Left colon (tissue), 2 donors: ENCODE measurements at regions not wholly inside any gene's neighbourhood (a gene's known extent, or its start where the extent isn't known, plus 50 kb on each side); places are given as distances from the start of the nearest gene placed in this dataset.

ENCODE experiments used
- ATAC-seq: fragments of 200-7000 bp; cut with Tn5 transposase; one replicate; pipeline ENCODE4 v1.9.1; 2020; ENCODE audit warnings: mild to moderate bottlenecking, moderate library complexity
- DNase-seq, 2 donors: peaks; one replicate each; pipeline ENCODE4 v3.0.0-alpha.2; 2020
- intact Hi-C, 2 donors: fragments of 100-400 bp; cut with DNase I in 1 of 2; cut with micrococcal nuclease in 1 of 2; formaldehyde crosslinking; loops; one replicate each; pipeline versions ENCODE4 v1.11.2 to v1.14.0; 2022; cut with DNase I, micrococcal nuclease
- donor health status: DM: no; HTN: no; CAD: no.
- donor health status: DM: yes; HTN: yes; CAD: no.

DNA sequence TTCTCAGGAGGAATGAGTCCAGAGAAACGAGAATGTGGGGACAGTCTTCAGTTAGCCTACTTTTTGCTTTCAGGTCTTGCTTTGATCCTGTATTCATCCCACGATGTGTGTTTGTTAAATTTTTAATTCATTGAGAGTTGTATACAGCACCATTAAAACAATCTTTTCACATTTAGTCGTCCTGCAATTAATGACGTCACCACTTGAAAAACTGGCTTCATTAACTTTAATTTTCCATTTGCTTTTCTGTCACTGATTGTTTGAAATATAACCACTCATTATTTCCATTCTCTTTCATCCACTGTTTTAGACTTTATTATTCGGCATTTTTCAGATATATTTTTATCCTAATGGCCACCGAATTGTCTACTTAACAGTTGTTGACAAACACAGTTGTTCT is 146.9 kb downstream of the TFEC start:
- DNase-seq (no peak), ATAC-seq (no peak)
- intact Hi-C loops = no loop called here

- no peak for ATAC-seq
These were observed 149.1 kb downstream of the TFEC start for GRCh38 chr7:115881476-115881875.

DNA sequence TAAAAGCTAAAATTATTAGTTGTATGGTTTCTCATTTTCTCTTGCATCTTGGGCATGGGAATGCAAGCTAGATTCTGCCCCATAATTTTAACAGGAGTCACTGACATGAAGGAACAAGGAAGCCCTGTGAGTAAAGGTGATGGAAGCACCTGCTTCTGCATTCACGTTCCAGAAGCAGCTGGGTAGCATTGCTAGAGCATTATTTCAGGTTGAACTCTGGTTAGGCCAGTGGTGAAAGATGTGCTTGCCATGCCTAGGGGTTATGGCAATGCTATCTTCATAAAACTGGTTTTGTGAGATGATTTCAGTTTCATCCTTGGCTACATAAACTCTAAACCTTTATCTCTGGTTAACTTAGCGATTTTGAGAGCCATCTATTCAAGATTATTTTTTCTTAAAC is 151.4 kb downstream of the TFEC start:
- ATAC-seq (no peak), DNase-seq (no peak)

More at GRCh38 chr7:115881476-115881875, 149.1 kb downstream of the TFEC start:
- no peak for DNase-seq
- intact Hi-C loops = no loop called here

DNA sequence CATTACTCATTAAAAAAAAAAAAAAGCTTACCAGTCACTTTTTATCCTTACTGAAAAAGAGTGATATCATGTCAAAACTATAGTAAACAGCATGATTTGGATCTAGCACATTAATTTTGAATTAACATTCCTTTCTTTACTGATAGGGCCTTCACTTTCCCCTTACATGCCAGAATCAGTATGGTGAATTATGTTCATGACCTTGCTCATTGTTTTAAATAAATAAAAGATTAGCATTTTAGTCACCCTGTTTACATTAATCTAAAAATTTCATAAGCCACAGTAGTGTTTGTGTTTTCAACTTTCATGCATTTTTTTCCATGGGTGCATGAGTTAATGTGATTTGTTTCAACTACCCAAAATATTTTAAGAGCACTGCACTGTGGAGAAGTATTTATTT is 160.8 kb downstream of the TFEC start:
- intact Hi-C loops = no loop called here
- DNase-seq (no peak), ATAC-seq (no peak)

More for the DNA sequence above, 151.4 kb downstream of the TFEC start:
- intact Hi-C loops = no loop called here

DNA sequence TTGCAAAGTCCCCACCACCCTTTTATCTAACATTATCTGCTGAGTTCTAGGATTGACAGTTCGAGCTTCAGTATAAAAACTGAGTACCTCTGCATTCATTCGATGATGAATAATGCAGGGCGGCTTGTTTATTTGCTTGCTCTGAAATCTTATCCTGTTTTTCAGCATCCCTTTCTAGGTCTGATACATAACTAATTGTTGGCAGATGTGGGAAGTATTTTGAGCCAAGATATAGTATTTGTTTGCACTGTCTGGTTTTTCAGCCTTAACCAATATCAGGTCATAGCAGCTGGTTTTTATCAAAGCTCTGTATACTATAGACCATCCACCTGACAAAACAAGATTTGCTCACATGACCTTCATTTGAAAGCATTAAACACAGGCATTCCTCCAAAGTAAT is 161.4 kb downstream of the TFEC start:
- ATAC-seq = no peak
- intact Hi-C loops = no loop called here
- no peak for DNase-seq

- DNase-seq (no peak), ATAC-seq (no peak)
- intact Hi-C loops = no loop called here
These were observed 162.2 kb downstream of the TFEC start for GRCh38 chr7:115868369-115868768.

GRCh38 chr7:115864082-115864481 is 166.5 kb downstream of the TFEC start:
- intact Hi-C loops = no loop called here
- no peak for ATAC-seq

GRCh38 chr7:115851291-115851690 is 179.3 kb downstream of the TFEC start:
- ATAC-seq (no peak), DNase-seq (no peak)
- intact Hi-C loops = no loop called here

More at GRCh38 chr7:115864082-115864481, 166.5 kb downstream of the TFEC start:
- no peak for DNase-seq

- intact Hi-C loops = no loop called here
- no peak for DNase-seq
- ATAC-seq = no peak
These were observed 179.8 kb downstream of the TFEC start for GRCh38 chr7:115850774-115851173.

DNA sequence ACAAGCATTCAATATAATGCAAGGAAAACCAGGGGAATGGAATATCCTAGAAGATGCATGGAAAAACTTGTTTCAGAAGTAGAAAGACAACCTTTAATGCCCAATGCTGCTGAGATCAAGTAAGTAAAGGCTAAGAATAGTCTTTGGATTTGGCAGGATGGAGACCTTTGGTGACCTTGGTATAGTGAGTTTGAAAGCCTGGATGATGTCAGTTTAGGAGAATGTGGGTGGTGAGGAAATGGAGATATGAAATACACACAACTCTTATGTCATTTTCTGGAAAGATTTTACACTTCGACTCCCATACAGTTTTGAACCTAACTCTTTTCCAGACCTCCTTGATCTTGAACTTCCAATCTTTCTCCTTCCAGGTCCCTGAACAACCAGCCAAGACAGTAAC is 185.7 kb downstream of the TFEC start:
- intact Hi-C loops = no loop called here
- no peak for DNase-seq

DNA sequence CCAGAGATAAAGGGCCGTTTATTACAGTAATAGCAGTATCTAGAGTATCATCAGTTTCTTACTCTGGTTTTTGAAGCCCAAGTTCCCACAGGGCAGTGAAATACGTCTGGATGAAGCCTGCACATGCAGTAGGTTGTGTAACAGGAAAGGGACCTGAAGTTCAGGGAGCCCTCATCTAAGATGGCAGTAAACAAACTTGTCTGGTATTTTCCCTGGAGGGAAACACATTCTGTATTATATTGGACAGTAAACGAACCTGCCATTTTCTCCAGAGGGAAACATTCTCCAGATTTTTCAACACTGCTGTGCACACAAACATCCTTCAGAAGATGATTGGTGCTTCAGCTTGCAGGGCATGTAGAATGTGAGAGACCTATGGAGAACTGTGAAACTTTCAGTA is 189.9 kb downstream of the TFEC start:
- no peak for ATAC-seq
- intact Hi-C loops = no loop called here
- DNase-seq = no peak

More for the DNA sequence above, 185.7 kb downstream of the TFEC start:
- no peak for ATAC-seq

DNA sequence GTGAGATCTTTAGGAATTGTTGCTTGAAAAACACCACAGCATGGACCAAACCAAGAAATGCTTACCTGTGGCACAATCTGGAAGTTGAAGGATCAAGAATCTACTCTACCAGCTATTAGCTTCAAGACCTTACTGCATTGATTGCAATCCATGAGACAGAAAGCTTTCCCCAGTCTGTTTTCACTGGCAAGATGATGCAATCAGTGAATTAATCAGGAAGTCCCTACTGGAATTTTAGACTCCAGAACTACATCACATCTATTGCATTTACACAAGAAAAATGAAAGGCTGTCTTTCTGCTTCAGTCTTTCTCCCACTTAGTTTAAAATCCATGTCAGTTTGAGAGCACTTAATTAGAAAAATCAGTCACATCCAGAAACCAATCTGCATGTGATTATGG is 191.7 kb downstream of the TFEC start:
- intact Hi-C loops = no loop called here
- no peak for DNase-seq
- no peak for ATAC-seq

DNA sequence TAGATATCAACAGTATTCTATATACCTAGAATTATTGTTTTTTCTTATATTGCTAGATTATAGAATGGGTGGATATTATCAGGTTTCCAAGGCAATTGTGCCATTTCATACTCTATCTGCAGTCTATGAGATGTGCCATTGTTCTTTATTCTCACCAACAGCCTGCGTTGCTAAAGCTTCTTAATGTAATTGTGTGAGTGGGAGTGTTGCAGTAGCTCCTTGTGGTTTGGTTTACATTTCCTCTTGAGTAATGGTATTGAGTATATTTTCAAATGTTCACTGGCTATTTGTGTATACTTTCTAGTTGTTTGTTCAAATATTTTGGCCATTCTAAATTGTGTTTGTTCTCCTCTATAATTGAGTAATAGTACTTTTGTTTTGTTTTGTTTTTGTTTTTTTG is 199.2 kb downstream of the TFEC start:
- no peak for DNase-seq
- no peak for ATAC-seq
- intact Hi-C loops = no loop called here

DNA sequence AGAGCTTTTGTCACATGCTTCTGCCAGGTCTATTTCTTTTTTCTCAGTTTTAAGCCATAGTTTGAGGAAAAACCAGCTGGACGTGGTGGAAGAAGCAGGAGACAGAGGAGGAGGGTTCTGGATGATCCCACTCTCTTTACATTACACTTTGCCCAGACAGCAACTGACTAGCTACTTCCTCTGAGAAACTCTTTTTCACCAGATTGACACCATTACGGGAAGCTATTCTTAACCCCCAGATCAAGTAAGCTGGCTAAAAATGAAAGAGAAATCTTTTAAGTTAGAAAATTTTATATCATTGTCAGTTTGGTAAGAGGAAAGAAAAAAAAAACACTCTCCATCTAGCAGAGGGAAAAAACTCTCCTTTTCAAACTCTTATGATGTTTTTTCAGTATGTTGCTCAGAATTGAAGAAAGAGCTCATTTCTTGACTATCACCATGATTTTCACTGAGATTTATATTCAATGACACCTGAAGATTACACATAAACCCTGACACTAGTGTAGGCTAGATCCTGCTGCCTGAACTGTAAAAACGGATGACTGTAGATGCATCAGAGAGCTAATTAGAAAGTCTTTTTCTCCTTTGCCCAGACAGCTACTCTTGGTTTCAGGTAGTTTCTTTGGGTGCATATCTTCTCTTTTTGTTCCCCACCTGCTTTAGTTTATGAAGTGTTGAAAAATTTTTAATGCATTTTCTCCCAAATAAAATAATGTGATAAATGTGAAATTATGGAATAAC is 203.1 kb downstream of the TFEC start:
- DNase-seq = no peak
- ATAC-seq = no peak
- intact Hi-C loops = no loop called here

- ATAC-seq (no peak), DNase-seq (no peak)
- intact Hi-C loops = no loop called here
These were observed 205.0 kb downstream of the TFEC start for GRCh38 chr7:115825456-115826115.

DNA sequence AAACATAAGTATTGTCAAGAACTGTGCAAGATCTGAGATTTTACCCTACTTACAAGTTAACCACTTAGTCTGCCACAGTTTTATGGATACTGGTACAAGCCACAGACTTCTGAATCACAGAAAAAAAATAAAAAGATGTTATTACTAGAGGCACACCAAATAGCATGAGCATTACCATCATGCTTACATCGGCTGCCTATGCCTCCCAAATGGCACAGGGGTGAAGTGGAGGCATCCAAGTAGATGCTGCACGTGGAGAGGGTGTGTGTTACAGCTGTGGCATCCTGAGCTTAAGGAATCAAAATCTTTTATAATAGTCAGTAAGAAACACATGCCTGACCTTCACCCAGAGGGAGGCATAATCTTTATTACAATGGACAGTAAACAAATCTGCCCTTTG is 207.8 kb downstream of the TFEC start:
- DNase-seq = no peak
- intact Hi-C loops = no loop called here
- peak; percentile 34 for ATAC-seq

DNA sequence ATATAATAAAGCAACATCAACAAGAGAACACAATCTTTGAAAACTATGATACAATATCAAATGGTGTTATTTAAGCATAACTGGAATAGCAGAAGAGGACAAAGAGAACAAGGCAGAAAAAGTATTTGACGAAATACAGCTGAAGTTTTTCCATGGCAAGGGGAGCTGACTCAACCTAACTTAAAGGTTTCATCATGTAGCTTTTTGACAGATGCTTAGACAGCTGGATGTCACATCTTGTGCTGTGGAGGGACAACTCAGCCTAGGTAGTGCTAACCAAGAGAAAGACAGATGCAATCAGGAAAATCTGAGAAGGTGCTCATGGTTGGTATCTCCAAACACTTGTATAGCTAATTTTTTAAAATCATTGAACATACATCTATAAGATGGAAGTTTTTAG is 208.2 kb downstream of the TFEC start:
- no peak for ATAC-seq
- DNase-seq = no peak
- intact Hi-C loops = no loop called here

DNA sequence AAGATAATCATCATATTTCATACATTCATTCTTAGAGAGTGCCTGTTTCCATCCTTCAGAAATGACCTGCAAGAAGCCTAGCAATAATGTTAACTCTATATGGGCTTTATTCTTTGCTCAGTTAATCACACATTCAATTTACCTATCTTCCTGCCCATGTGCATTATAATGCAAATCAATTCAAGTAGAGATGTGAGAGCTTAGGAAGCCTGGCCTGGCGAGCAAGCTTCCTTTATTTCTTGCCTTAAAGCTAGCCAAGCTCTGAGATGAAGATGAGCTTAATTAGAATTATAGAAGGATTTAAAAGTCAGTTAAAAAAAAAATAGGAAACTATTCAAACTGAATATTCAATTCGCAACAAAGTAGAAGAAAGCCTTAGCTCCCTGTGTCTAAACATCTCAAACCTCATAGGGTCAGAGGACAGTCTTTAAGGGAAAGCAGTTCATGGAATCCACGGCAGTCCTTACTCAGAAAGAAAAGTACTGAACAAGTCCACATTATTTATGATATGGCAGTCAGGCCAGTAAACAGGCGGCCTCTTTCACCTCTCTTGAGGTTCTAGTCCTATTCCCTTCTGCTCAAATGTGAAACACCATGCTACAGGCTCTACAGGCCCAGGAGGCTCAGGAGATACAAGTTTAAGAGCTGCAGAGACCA is 214.1 kb downstream of the TFEC start:
- ATAC-seq (no peak), DNase-seq (no peak)
- intact Hi-C loops = no loop called here

DNA sequence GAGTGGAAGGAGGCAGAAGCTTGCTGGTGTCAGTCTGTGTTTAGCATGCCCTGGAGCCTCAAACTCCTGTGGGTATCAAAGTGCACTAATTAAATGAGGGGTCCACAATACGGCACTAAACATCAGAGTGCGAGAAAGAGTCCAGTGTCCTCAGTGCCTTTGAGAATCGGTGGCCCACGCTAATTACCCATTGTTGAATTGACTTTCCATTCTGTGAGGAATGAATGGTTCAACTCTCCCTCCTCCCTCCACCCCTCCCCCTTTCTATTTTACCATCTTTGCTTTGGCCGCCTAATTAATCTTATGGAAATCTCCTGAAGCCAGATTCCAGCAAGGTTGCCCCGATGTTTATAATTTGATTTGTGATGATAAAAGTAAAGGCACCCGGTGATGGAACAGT is 217.8 kb downstream of the TFEC start:
- DNase-seq = no peak
- no peak for ATAC-seq
- intact Hi-C loops = no loop called here

DNA sequence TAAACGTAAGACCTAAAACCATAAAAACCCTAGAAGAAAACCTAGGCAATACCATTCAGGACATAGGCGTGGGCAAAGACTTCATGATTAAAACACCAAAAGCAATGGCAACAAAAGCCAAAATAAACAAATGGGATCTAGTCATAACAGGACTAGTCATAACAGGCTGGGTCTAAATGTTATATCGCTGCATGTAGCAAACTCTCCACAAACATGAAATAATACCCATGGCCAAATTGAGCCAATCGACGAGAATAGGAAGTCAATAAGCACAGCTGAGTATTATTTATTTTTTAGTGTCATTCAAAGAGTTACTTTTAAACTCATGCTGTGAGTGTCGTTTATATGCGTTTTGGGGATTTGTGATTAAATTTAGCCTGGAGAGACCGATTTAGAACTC is 225.1 kb downstream of the TFEC start:
- DNase-seq (no peak), ATAC-seq (no peak)
- intact Hi-C loops = no loop called here
